ENCODE measurements at regions not wholly inside any gene's neighbourhood (a gene's known extent, or its start where the extent isn't known, plus 50 kb on each side); places are given as distances from the start of the nearest gene placed in this dataset.

DNA sequence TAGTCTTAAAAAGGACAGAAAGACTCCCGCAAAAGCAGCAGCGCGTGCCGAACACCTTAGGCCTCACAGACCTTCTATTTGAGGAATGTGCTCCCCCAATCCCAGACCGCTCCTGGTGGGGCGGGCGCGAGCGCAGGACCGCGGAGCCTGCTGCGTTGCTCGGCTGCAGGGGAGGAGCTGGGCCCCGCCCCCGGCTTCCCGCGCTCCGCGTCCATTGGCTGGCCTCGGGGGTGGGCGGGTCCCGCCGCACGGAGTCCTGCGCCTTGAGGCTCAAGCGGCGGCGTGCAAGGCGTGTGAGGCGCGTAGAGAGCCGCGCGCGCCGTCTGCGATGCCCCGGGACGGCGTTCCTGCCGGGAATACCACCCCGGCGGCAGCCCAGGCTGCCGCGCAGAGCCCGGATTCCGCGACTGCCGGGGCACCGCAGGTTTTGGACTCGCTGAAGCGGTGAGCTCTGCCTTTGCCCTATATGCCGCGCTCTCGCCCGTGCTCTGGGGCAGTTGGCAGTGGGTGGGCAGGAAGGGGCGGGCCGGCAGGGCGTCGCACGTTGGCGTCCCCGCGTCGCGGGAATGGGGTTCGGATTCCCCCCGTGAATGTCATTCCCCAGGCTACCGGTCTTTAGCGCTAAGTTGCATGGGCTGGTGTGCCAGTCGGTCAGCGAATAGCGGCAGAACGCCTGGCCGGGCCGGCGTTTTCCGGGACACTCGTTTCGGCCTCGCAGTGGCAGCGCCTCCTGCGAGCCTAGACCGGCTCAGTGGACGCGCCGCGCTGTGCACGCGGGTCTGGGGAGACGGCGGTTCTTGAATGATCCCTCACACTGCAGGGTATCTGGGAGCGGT is 49.6 kb upstream of the PAIP2B start:
- H3K79me2 ChIP-seq (ENCODE audit: control insufficient read depth, insufficient read depth, low read length): no peaks in the 10 kb centered on the region; the same call in 1 of the 2 replicates
- peak overlapping the region; percentile 78 for H3K4me3 ChIP-seq
- CTCF ChIA-PET: interaction anchor here (1.3 kb wide), 1 partner anchor 23 kb away, joined by 5 read pairs; no protein-coding TSS in a partner anchor
- in situ Hi-C loops (cut with MboI) (loop anchor here (25.0 kb wide), 1 partner anchor 861 kb away; the partner anchor contains the start of gene CYP26B1), intact Hi-C loops (cut with micrococcal nuclease; ENCODE audit: unreplicated experiment) (loop anchor here (5.0 to 10.0 kb wide), 3 partner anchors 49 to 252 kb away; partner anchors contain the start of genes NAGK and PAIP2B)
- no peaks in the 10 kb centered on the region for H3K36me3 ChIP-seq (ENCODE audit: control insufficient read depth in 2 of 2, insufficient read depth in 2 of 2, low read length in 1 of 2)
- H3K27ac ChIP-seq (ENCODE audit: control insufficient read depth, insufficient read depth): no peak overlapping the region
- peak; percentile 98 for ATAC-seq
- no peaks in the 10 kb centered on the region for H3K27me3 ChIP-seq (replicated peaks in 1 of 2; ENCODE audit: control insufficient read depth in 2 of 2, insufficient read depth in 2 of 2, low read length in 1 of 2)
- H2AFZ ChIP-seq (ENCODE audit: control insufficient read depth, low read depth, low read length): peak overlapping the region; percentile 94
- no peaks in the 10 kb centered on the region for H4K20me1 ChIP-seq (ENCODE audit: control insufficient read depth, insufficient read depth)
- RAD21 ChIA-PET (ENCODE audit: unreplicated experiment): interaction anchor here (0.6 kb wide), 1 partner anchor 49 kb away, joined by 3 read pairs; the partner anchor contains the start of gene PAIP2B
- POLR2A ChIA-PET: no interaction called here
- 2% methylated on average over 93 of the region's 93 CpGs for WGBS (ENCODE audit: insufficient coverage, insufficient replicate concordance, low lambda C conversion rate, missing lambda C conversion rate)
- no peak for FAIRE-seq
- H3K4me2 ChIP-seq (ENCODE audit: control insufficient read depth, insufficient read depth): peak overlapping the region; percentile 89
- H3K9me3 ChIP-seq (replicated peaks; ENCODE audit: control insufficient read depth, insufficient read depth, low read length): no peaks in the 10 kb centered on the region; the same call in 2 of the 3 replicates
- H3K4me1 ChIP-seq (ENCODE audit: control insufficient read depth, insufficient read depth, low read length): no peaks in the 10 kb centered on the region
- no TSS peak for BruUV-seq (replicated peaks)
- SMC1A ChIA-PET (ENCODE audit: uncharacterized antibody, unreplicated experiment): no interaction called here
- peak overlapping the region; percentile 21; the same call in 1 of the 2 replicates for H3K9ac ChIP-seq (ENCODE audit: control insufficient read depth, insufficient read depth, low read length)
- peak; percentile 45 for DNase-seq (ENCODE audit: low read depth, low spot score)
- TF ChIP-seq CUX1 (IDR thresholded peaks at IDR 0.05; ENCODE audit: insufficient replicate concordance, low read depth, low read length): no peak
- peak; percentile 61; the same call in 1 of the 2 replicates for TF ChIP-seq NKRF (conservative IDR thresholded peaks at IDR 0.05)
- 0 out of 2 replicates have a peak, but pooled peaks have one; percentile 52 for TF ChIP-seq STAT1 (conservative IDR thresholded peaks at IDR 0.05)
- no peak for TF ChIP-seq TCF3 (IDR thresholded peaks at IDR 0.05; ENCODE audit: borderline replicate concordance, insufficient read depth, low read depth, low read length)
- TF ChIP-seq CEBPB (IDR thresholded peaks at IDR 0.05; ENCODE audit: borderline replicate concordance in 1 of 2, low read depth in 2 of 2, low read length in 2 of 2): no peak
- no peak for TF ChIP-seq CBX3 (IDR thresholded peaks at IDR 0.05; ENCODE audit: borderline replicate concordance, low read depth)
- TF ChIP-seq PAX5 (IDR thresholded peaks at IDR 0.05; ENCODE audit: borderline replicate concordance, low read depth, low read length): peak; percentile 21; the same call in 1 of the 2 replicates
- TF ChIP-seq ASH2L (IDR thresholded peaks at IDR 0.05; ENCODE audit: borderline replicate concordance, low read depth): no peak
- no peak for TF ChIP-seq ZBTB4 (CRISPR knock-in tag; IDR thresholded peaks at IDR 0.05)
- TF ChIP-seq POLR2A (IDR thresholded peaks at IDR 0.05; ENCODE audit: low read depth, low read length): peak; percentile 66

Measured in GM12878 (cell line).